Osteoblast (primary cell): ENCODE measurements at regions not wholly inside any gene's neighbourhood (a gene's known extent, or its start where the extent isn't known, plus 50 kb on each side); places are given as distances from the start of the nearest gene placed in this dataset.

Source experiments
- DNase-seq: peaks from one replicate; pipeline ENCODE4 v3.0.0; 2011; ENCODE audit warnings: low spot score, mixed read lengths; ENCODE audit not compliant: insufficient read length; ENCODE audit errors: missing footprints
- H2AFZ ChIP-seq: 2 replicates; pipeline ENCODE4 v1.6.0; 2011; ENCODE audit warnings: mild to moderate bottlenecking, low read length
- H3K27ac ChIP-seq: 2 replicates; pipeline ENCODE4 v1.5.1; 2011; ENCODE audit warnings: mild to moderate bottlenecking, low read depth, low read length, moderate library complexity
- H3K27me3 ChIP-seq: 2 replicates; pipeline ENCODE4 v1.6.0; 2012; ENCODE audit warnings: mild to moderate bottlenecking, control low read depth, inconsistent platforms, low read length, moderate library complexity; ENCODE audit not compliant: insufficient read depth
- H3K36me3 ChIP-seq: 2 replicates; pipeline ENCODE4 v1.5.1; 2011; ENCODE audit warnings: mild to moderate bottlenecking, low read length, control low read depth, moderate library complexity; ENCODE audit not compliant: insufficient read depth
- H3K4me1 ChIP-seq: 2 replicates; pipeline ENCODE4 v1.5.1; 2011; ENCODE audit warnings: mild to moderate bottlenecking, low read length, control low read depth, moderate library complexity; ENCODE audit not compliant: insufficient read depth
- H3K4me2 ChIP-seq: 2 replicates; pipeline ENCODE4 v1.6.0; 2011; ENCODE audit warnings: mild to moderate bottlenecking, low read length; ENCODE audit not compliant: insufficient read depth
- H3K4me3 ChIP-seq: fragments of 200-600 bp; sonication (generic); 3 replicates; pipeline ENCODE4 v1.5.1; 2012; ENCODE audit warnings: mild to moderate bottlenecking, low read length, inconsistent platforms; ENCODE audit not compliant: insufficient read depth
- H3K79me2 ChIP-seq: 2 replicates; pipeline ENCODE4 v1.6.0; 2012; ENCODE audit warnings: mild to moderate bottlenecking, low read length, control low read depth, inconsistent platforms; ENCODE audit not compliant: insufficient read depth
- H3K9me3 ChIP-seq: 2 replicates; pipeline ENCODE4 v1.5.1; 2011; ENCODE audit warnings: low read depth, low read length, control low read depth
- H4K20me1 ChIP-seq: 2 replicates; pipeline ENCODE4 v1.6.0; 2012; ENCODE audit warnings: mild to moderate bottlenecking, low read length, control low read depth; ENCODE audit not compliant: insufficient read depth
- TF ChIP-seq, protein P1 (sequence below): IDR thresholded peaks from 2 replicates; pipeline ENCODE4 v1.5.1; 2011; ENCODE audit warnings: mild to moderate bottlenecking, low read depth, low read length, moderate library complexity; ENCODE audit errors: extremely low read depth

DNA sequence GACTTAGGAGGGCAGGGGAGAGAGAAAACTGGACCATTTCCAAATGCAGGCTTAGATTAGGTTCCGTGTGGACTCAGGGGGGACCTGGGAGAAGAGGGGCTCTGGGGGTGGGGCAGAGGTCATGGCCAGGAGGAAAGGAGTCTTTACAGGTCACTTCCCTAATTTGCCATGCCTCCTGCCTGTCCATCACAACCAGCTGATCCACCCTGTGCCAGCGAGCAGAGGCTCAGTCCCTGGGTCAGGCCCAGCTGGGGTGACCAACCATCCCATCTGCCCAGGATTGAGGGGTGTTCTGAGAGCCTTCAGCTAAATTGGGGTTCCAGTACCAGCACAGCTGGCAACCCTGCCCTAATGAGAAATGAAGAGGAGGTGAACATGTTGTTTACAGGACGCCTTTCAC, 84.6 kb upstream of the CACUL1 start:
- Histone ChIP-seq H3K36me3 (no peaks in the 10 kb centered on the region), H3K27me3 (no peaks in the 10 kb centered on the region), H3K4me1 (no peaks in the 10 kb centered on the region), H2AFZ (no peak overlapping the region), H3K4me2 (no peak overlapping the region), H3K79me2 (no peaks in the 10 kb centered on the region), H3K4me3 (no peak overlapping the region), H4K20me1 (no peaks in the 10 kb centered on the region), H3K27ac (no peak overlapping the region), H3K9me3 (no peaks in the 10 kb centered on the region)
- TF ChIP-seq, protein P1, sequence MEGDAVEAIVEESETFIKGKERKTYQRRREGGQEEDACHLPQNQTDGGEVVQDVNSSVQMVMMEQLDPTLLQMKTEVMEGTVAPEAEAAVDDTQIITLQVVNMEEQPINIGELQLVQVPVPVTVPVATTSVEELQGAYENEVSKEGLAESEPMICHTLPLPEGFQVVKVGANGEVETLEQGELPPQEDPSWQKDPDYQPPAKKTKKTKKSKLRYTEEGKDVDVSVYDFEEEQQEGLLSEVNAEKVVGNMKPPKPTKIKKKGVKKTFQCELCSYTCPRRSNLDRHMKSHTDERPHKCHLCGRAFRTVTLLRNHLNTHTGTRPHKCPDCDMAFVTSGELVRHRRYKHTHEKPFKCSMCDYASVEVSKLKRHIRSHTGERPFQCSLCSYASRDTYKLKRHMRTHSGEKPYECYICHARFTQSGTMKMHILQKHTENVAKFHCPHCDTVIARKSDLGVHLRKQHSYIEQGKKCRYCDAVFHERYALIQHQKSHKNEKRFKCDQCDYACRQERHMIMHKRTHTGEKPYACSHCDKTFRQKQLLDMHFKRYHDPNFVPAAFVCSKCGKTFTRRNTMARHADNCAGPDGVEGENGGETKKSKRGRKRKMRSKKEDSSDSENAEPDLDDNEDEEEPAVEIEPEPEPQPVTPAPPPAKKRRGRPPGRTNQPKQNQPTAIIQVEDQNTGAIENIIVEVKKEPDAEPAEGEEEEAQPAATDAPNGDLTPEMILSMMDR: no peak
- DNase-seq: no peak

DNA sequence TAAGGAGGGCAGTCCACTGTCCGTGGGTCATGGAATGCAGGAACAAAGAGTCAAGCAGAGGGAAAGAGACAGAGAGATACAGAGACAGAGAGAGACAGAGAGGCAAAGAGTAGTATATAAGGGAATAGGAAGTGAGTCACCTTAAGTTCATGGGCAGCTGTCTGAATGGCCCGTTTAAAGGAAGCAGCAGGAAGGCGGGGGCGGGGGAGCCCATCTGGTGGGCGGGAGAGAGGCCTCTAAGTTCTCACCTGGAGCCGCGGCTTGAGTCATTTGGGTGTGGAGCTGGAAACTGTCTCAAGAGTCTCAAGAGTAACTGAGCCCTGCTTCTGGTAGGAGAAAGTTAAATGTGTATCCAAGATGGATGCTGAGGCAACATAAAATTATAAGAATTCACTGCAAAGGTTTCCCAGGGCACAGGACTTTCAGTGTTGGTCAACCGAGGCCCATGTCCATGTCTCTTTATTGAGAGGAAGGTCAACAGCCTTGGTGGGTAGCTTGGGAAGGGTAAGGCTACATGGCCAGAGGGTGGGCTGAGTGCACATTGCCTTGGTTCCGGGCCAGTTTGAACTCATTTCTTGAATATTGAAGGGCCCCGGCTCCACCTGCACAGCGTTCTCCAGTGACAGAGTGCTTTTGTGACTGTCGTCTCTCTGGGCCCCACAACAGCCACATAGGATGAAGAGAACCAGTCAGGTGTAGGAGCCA, 85.5 kb upstream of the CACUL1 start:
- Histone ChIP-seq H3K9me3 (no peaks in the 10 kb centered on the region), H3K27ac (no peak overlapping the region), H3K4me3 (no peak overlapping the region), H3K27me3 (no peaks in the 10 kb centered on the region), H4K20me1 (no peaks in the 10 kb centered on the region), H2AFZ (no peak overlapping the region), H3K36me3 (no peaks in the 10 kb centered on the region), H3K79me2 (no peaks in the 10 kb centered on the region), H3K4me1 (no peaks in the 10 kb centered on the region), H3K4me2 (no peak overlapping the region)
- no peak for DNase-seq
- TF ChIP-seq, protein P1: no peak

DNA sequence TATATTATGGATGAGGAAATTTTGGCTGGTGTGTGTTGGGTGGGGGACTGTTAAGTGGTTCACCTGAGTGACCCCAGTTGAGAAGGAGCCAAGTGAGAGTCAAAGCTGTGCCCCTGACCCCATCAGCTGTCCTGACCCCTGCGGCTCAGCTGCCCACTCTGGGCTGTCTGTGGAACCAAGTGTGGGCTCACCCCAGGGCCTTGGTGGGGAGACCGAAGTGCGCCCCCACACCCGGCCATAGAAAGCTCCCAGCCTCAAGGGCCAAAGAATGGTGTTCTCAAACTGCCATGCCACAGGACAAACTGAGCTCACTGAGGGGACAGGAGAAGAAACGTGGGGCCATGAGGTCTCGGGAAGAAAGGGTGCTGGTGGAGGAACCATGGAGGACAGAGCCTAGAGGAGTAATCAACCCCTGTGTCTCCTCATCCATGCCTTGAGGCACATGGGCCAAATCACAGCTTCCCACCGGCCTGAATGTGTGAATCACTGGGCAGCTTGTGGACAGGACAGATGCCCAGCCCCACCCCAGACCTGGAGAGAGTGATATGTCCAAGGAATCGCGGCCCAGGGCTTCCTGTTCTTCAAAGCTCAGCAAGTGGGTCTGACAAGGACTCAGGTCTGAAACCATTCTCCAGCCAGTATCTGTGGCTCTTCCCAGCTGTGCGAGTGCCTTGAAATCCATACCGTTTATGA, 86.2 kb upstream of the CACUL1 start:
- TF ChIP-seq, protein P1: no peak
- H2AFZ ChIP-seq: no peak overlapping the region

DNA sequence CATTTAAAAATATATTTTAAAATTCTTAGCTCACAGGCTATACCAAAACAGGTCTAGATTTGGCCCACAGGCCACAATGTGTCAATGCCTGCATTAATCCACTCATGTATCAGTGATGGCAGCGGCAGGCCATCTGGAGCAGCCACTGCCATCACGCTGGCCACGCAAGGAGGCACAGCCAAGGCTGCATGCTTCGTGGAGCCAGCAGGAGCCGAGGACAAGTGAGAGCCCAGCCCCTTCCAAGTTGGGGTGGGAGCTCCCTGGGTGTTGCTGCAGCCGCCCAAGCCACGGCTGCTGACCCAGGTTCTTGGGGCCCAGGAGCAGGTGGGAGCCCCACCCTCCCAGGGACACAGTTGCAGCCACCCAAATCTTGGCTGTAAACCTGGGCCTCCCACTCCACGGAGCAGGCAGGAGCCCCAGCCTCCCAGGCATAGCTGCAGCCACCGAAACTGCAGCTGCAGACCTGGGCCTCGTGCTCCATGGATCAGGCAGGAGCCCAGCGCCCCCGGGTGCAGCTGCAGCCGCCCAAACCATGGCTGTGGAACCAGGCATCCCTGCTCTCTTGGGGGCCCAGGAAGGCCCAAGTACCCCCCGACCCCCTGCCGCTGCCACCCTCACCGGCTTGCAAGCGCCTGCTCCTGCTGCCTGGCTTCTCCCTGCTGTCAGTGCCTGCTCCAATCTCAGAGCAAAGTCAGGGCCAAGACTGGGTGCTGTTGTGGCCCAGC, 87.3 kb upstream of the CACUL1 start:
- H3K27me3 ChIP-seq: peaks cover 2% of the 10 kb centered on the region
- H3K36me3 ChIP-seq: no peaks in the 10 kb centered on the region
- H3K27ac ChIP-seq: no peak overlapping the region
- no peaks in the 10 kb centered on the region for H3K79me2 ChIP-seq
- DNase-seq: no peak
- no peaks in the 10 kb centered on the region for H3K4me1 ChIP-seq
- no peak overlapping the region for H3K4me3 ChIP-seq
- no peak overlapping the region for H2AFZ ChIP-seq
- H3K4me2 ChIP-seq: no peak overlapping the region
- H4K20me1 ChIP-seq: no peaks in the 10 kb centered on the region
- TF ChIP-seq, protein P1: no peak
- no peaks in the 10 kb centered on the region for H3K9me3 ChIP-seq

More for the DNA sequence above, 86.2 kb upstream of the CACUL1 start:
- Histone ChIP-seq H3K4me2 (no peak overlapping the region), H3K27me3 (peaks cover 2% of the 10 kb centered on the region), H3K79me2 (no peaks in the 10 kb centered on the region), H3K36me3 (no peaks in the 10 kb centered on the region), H3K27ac (no peak overlapping the region), H3K4me3 (no peak overlapping the region), H3K9me3 (no peaks in the 10 kb centered on the region), H4K20me1 (no peaks in the 10 kb centered on the region), H3K4me1 (no peaks in the 10 kb centered on the region)
- no peak for DNase-seq
